Esophagus muscularis mucosa (tissue), 4 donors: ENCODE measurements at regions not wholly inside any gene's neighbourhood (a gene's known extent, or its start where the extent isn't known, plus 50 kb on each side); places are given as distances from the start of the nearest gene placed in this dataset.
"Not testable (repeated sequence)": the region's sequence is repeated elsewhere in the genome, so short reads cannot be mapped to it uniquely, and the experiment has no call there.

Experiments
- DNase-seq: peaks from one replicate; pipeline ENCODE4 v3.0.0-alpha.2; 2017; ENCODE audit errors: extremely low spot score
- H3K27ac ChIP-seq, 4 donors: fragments of 200-600 bp; sonication (generic); replicated peaks in 1 of 4; 1 replicate in 3 of 4; 2 replicates in 1 of 4; pipeline ENCODE4 v1.5.1; 2016 to 2019; ENCODE audit warnings: mild to moderate bottlenecking in 1 of 4
- H3K27me3 ChIP-seq, 4 donors: fragments of 200-600 bp; sonication (generic); one replicate each; pipeline versions ENCODE4 v1.5.1 to v1.6.0; 2016 to 2019
- H3K36me3 ChIP-seq, 4 donors: fragments of 200-600 bp; sonication (generic); one replicate each; pipeline ENCODE4 v1.5.1; 2016 to 2019
- H3K4me1 ChIP-seq, 4 donors: fragments of 200-600 bp; sonication (generic); one replicate each; pipeline ENCODE4 v1.5.1; 2016 to 2019
- H3K4me3 ChIP-seq, 4 donors: fragments of 200-600 bp; sonication (generic); 1 replicate in 2 of 4; 2 replicates in 2 of 4; pipeline ENCODE4 v1.5.1; 2016 to 2019; ENCODE audit warnings: mild to moderate bottlenecking in 4 of 4, moderate library complexity in 1 of 4
- H3K9me3 ChIP-seq, 4 donors: fragments of 200-600 bp; sonication (generic); 1 replicate in 3 of 4; 2 replicates in 1 of 4; pipeline ENCODE4 v1.5.1; 2016 to 2019
- EP300 ChIP-seq: sonication (generic); formaldehyde crosslinking; IDR thresholded peaks from one replicate; pipeline ENCODE4 v1.6.1; 2017; ENCODE audit warnings: antibody characterized with exemption
- POLR2A ChIP-seq: fragments of 450-650 bp; IDR thresholded peaks from one replicate; pipeline ENCODE4 v1.6.1; 2017; ENCODE audit warnings: antibody characterized with exemption, moderate library complexity, mild to moderate bottlenecking, low read depth
- POLR2AphosphoS5 ChIP-seq, 2 donors: sonication (generic); formaldehyde crosslinking; IDR thresholded peaks; one replicate each; pipeline ENCODE4 v1.6.1; 2017; ENCODE audit warnings: antibody characterized with exemption in 2 of 2
- WGBS: methylation state at CpG from one replicate; pipeline ENCODE4 v1.1.5; 2018; 5-methylcytosine and 5-hydroxymethylcytosine counted together
- intact Hi-C: fragments of 100-400 bp; cut with DNase I; formaldehyde crosslinking; loops from one replicate; pipeline ENCODE4 v1.15.1; 2023
- TF ChIP-seq, protein P1 (sequence below), 3 experiments: fragments of 200-600 bp in 2 of 3; fragments of 450-650 bp in 1 of 3; sonication (generic) in 2 of 3; IDR thresholded peaks; one replicate each; pipeline ENCODE4 v1.5.1; 2017 to 2019; ENCODE audit warnings: antibody characterized with exemption in 3 of 3, mild to moderate bottlenecking in 2 of 3, moderate library complexity in 1 of 3

DNA sequence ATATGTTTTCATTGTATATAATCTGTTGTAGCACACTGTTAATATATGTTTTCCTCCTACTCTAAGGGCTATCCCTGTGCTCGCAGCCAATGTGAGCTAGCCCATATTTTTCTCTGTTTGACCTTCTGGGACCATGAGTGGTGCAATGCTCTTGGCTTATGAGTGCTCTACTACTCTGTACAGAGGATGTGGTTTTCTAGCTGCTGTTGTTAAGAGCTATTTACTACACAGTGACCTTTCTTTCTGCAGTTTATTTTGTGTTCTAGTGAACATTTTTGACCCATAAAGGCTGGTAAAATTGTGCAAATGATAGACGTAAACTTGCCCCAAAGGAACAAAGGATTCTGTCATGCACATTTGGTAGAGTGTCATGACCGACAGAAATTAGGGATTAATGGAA lies 84.1 kb upstream of the CPHXL start:
- WGBS = 70% methylated on average over 3 of the region's 3 CpGs
- Histone ChIP-seq H3K4me1 (no peaks in the 10 kb centered on the region), H3K4me3 (no peak overlapping the region), H3K27me3 (no peaks in the 10 kb centered on the region), H3K27ac (no peak overlapping the region), H3K9me3 (no peaks in the 10 kb centered on the region), H3K36me3 (no peaks in the 10 kb centered on the region)
- no peak for TF ChIP-seq POLR2AphosphoS5 (IDR thresholded peaks at IDR 0.05)
- no peak for TF ChIP-seq POLR2A
- TF ChIP-seq EP300 = no peak
- TF ChIP-seq, protein P1, sequence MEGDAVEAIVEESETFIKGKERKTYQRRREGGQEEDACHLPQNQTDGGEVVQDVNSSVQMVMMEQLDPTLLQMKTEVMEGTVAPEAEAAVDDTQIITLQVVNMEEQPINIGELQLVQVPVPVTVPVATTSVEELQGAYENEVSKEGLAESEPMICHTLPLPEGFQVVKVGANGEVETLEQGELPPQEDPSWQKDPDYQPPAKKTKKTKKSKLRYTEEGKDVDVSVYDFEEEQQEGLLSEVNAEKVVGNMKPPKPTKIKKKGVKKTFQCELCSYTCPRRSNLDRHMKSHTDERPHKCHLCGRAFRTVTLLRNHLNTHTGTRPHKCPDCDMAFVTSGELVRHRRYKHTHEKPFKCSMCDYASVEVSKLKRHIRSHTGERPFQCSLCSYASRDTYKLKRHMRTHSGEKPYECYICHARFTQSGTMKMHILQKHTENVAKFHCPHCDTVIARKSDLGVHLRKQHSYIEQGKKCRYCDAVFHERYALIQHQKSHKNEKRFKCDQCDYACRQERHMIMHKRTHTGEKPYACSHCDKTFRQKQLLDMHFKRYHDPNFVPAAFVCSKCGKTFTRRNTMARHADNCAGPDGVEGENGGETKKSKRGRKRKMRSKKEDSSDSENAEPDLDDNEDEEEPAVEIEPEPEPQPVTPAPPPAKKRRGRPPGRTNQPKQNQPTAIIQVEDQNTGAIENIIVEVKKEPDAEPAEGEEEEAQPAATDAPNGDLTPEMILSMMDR (IDR thresholded peaks at IDR 0.05) = no peak
- DNase-seq = no peak
- intact Hi-C loops = no loop called here

DNA sequence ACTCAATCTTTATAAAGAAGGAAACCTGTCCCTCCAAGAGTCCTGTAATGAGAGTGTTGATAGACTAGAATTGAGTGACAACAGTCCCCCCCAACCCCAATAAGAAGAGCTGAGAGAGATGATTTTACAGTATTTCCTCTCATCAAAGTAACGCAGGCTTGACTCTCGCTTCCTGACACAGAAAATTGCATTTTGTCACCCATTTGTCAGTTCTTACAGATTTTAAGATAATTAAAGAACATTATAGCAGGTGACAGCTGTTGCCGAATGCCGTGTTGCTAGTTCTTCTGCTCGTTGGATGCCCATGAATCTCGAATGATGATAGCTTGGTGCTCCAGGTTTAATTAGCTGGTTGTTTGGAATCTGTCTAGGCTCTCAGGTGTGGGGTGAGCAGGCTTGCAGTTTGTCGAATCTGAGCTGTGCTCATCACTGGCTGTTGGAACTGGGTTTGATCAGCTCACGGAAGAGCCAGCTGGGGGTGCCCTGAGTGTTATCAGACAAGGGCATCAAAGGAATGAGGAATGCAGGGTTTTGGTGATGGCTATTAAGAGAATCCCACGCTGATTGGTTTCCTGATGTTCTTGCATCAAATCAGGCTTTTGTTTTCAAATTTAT lies 84.8 kb upstream of the CPHXL start:
- H3K27me3 ChIP-seq = no peaks in the 10 kb centered on the region
- intact Hi-C loops = no loop called here
- no peaks in the 10 kb centered on the region for H3K9me3 ChIP-seq
- no peak overlapping the region for H3K4me3 ChIP-seq
- no peaks in the 10 kb centered on the region for H3K4me1 ChIP-seq
- no peaks in the 10 kb centered on the region for H3K36me3 ChIP-seq
- TF ChIP-seq, protein P1 (IDR thresholded peaks at IDR 0.05) = no peak
- TF ChIP-seq EP300 (no peak), POLR2AphosphoS5 (IDR thresholded peaks at IDR 0.05) (no peak), POLR2A (no peak)
- 59% methylated on average over 9 of the region's 9 CpGs for WGBS
- no peak overlapping the region for H3K27ac ChIP-seq
- no peak for DNase-seq

GRCh38 chr16:75818491-75818890 lies 92.2 kb upstream of the CPHXL start:
- no peaks in the 10 kb centered on the region for H3K27me3 ChIP-seq
- 54% methylated on average over 2 of the region's 2 CpGs for WGBS
- intact Hi-C loops = no loop called here

DNA sequence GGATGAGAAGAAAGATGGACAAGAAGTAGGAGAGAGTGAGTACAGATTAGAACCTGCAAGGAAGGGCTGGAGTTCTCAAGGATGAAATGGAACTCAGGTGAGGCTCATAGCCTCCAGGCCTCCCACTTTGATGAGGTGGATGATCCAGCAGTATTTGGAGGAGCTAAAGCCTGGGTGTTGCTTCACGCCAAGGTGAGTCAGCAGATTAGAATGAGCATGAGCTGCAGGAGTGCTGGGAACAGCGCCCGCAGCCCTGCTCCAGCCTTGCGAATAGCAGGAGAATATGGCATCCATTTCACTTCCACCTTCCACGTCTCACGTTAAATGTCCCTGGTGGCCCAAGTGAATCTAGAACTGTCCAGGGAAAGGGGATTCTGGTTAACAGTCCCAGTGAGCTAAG lies 94.4 kb upstream of the CPHXL start:
- Histone ChIP-seq H3K27ac (no peak overlapping the region), H3K27me3 (no peaks in the 10 kb centered on the region), H3K4me3 (no peak overlapping the region), H3K4me1 (no peaks in the 10 kb centered on the region), H3K9me3 (no peaks in the 10 kb centered on the region), H3K36me3 (no peaks in the 10 kb centered on the region)
- 96% methylated on average over 6 of the region's 6 CpGs for WGBS
- TF ChIP-seq EP300 = no peak
- TF ChIP-seq, protein P1 (IDR thresholded peaks at IDR 0.05) = no peak
- no peak for TF ChIP-seq POLR2AphosphoS5 (IDR thresholded peaks at IDR 0.05)
- TF ChIP-seq POLR2A = no peak
- DNase-seq = no peak
- intact Hi-C loops = no loop called here

More at GRCh38 chr16:75818491-75818890, 92.2 kb upstream of the CPHXL start:
- no peak for DNase-seq
- no peak for TF ChIP-seq POLR2A
- TF ChIP-seq, protein P1 (IDR thresholded peaks at IDR 0.05) = no peak
- Histone ChIP-seq H3K4me3 (no peak overlapping the region), H3K9me3 (no peaks in the 10 kb centered on the region), H3K27ac (no peak overlapping the region), H3K4me1 (no peaks in the 10 kb centered on the region), H3K36me3 (no peaks in the 10 kb centered on the region)

DNA sequence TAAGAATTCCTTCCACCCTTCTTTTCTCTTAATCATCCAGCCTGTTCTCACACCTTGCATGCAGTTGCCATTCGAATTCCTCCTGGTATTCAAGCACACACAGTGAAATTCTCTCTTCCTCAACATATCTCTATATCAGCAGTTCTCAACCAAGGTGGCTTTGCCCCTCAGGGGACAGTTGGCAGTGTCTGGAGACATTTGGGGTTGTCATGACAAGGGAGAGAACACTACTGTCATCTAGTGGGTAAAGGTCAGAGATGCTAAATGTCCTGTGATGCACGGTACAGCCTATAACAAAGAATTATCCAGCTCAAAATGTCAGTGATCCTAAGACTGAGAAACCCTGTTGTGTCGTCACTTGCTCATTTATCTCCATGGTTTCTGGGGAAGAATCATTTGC lies 94.8 kb upstream of the CPHXL start:
- Histone ChIP-seq H3K4me1 (no peaks in the 10 kb centered on the region), H3K36me3 (no peaks in the 10 kb centered on the region), H3K27ac (no peak overlapping the region), H3K9me3 (no peaks in the 10 kb centered on the region), H3K4me3 (no peak overlapping the region), H3K27me3 (no peaks in the 10 kb centered on the region)
- no peak for TF ChIP-seq POLR2AphosphoS5 (IDR thresholded peaks at IDR 0.05)
- TF ChIP-seq EP300 = no peak
- TF ChIP-seq POLR2A = no peak
- TF ChIP-seq, protein P1 (IDR thresholded peaks at IDR 0.05) = no peak
- intact Hi-C loops = no loop called here
- no peak for DNase-seq
- WGBS = 65% methylated on average over 3 of the region's 3 CpGs

DNA sequence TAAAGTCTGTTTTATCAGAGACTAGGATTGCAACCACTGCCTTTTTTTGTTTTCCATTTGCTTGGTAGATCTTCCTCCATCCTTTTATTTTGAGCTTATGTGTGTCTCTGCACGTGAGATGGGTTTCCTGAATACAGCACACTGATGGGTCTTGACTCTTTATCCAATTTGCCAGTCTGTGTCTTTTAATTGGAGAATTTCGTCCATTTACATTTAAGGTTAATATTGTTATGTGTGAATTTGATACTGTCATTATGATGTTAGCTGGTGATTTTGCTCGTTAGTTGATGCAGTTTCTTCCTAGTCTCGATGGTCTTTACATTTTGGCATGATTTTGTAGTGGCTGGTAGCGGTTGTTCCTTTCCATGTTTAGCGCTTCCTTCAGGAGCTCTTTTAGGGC lies 99.5 kb upstream of the CPHXL start:
- not testable (repeated sequence) for DNase-seq, H3K9me3 ChIP-seq

DNA sequence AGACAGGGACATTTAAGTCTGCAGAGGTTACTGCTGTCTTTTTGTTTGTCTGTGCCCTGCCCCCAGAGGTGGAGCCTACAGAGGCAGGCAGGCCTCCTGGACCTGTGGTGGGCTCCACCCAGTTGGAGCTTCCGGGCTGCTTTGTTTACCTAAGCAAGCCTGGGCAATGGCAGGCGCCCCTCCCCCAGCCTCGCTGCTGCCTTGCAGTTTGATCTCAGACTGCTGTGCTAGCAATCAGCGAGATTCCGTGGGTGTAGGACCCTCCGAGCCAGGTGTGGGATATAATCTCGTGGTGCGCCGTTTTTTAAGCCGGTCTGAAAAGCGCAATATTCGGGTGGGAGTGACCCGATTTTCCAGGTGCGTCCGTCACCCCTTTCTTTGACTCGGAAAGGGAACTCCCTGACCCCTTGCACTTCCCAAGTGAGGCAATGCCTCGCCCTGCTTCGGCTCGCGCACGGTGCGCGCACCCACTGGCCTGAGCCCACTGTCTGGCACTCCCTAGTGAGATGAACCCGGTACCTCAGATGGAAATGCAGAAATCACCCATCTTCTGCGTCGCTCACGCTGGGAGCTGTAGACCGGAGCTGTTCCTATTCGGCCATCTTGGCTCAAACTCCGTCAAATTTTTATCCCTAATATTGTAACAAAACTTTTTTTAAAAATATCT lies 101.2 kb upstream of the CPHXL start:
- H3K9me3 ChIP-seq, H3K4me1 ChIP-seq, DNase-seq, H3K36me3 ChIP-seq, intact Hi-C loops, H3K27ac ChIP-seq, H3K4me3 ChIP-seq, H3K27me3 ChIP-seq: not testable (repeated sequence)
- WGBS = 96% methylated on average over 11 of the region's 30 CpGs

More for the DNA sequence above, 99.5 kb upstream of the CPHXL start:
- H3K27me3 ChIP-seq, H3K4me3 ChIP-seq, H3K4me1 ChIP-seq, intact Hi-C loops, H3K36me3 ChIP-seq, H3K27ac ChIP-seq: not testable (repeated sequence)
- 82% methylated on average over 6 of the region's 6 CpGs for WGBS
